ENCODE measurements at regions not wholly inside any gene's neighbourhood (a gene's known extent, or its start where the extent isn't known, plus 50 kb on each side); places are given as distances from the start of the nearest gene placed in this dataset.

DNA sequence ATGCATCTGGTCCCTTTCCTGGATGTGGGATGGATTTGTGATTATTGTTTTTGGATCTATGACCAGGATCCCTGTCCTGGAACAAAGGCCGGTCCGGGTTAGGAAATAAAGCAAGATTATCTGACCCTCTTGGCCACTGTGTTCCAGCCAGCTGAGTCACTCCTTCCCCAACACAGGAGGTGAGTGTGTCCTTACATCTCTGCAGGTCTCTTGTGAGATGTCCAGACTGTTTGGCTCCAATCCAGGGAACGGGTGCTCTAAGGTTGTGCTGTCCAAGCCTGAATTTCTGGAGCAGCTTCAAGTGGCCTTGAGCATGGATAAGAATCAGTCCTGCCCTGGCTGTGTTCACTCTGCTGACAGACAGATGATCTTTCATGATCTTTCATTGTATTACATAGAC lies 136.5 kb upstream of the CCL2 start:
- no peak for TF ChIP-seq CTCF (IDR thresholded peaks at IDR 0.05)
- no peak for TF ChIP-seq POLR2A (IDR thresholded peaks at IDR 0.05)

Data from Peyer's patch (tissue), 4 donors.